Ovary (tissue), 7 donors: ENCODE measurements at regions not wholly inside any gene's neighbourhood (a gene's known extent, or its start where the extent isn't known, plus 50 kb on each side); places are given as distances from the start of the nearest gene placed in this dataset.

Experiments
- DNase-seq, 5 donors: peaks; one replicate each; pipeline ENCODE4 v3.0.0-alpha.2; 2019 to 2020
- H3K27ac ChIP-seq, 2 donors: fragments of 200-600 bp; one replicate each; pipeline versions ENCODE4 v1.5.1 to v1.8.0; 2019 to 2022
- H3K27me3 ChIP-seq: fragments of 200-600 bp; one replicate; pipeline ENCODE4 v1.8.0; 2022
- H3K36me3 ChIP-seq: fragments of 200-600 bp; sonication (generic); one replicate; pipeline ENCODE4 v1.5.1; 2019
- H3K4me1 ChIP-seq: one replicate; pipeline ENCODE4 v1.8.1; 2013; ENCODE audit warnings: mild to moderate bottlenecking, moderate library complexity; ENCODE audit not compliant: insufficient read depth
- H3K4me3 ChIP-seq: fragments of 200-600 bp; sonication (generic); one replicate; pipeline ENCODE4 v1.5.1; 2017
- H3K9me3 ChIP-seq, 2 donors: fragments of 200-600 bp in 1 of 2; sonication (generic) in 1 of 2; one replicate each; pipeline versions ENCODE4 v1.5.1 to v1.8.1; 2013 to 2019; ENCODE audit warnings: mild to moderate bottlenecking in 1 of 2, moderate library complexity in 1 of 2
- CTCF ChIP-seq, 3 donors: fragments of 450-650 bp in 2 of 3; fragments of 200-600 bp in 1 of 3; IDR thresholded peaks; one replicate each; pipeline versions ENCODE4 v1.5.1 to v1.8.0; 2016 to 2022; ENCODE audit warnings: antibody characterized with exemption in 3 of 3, mild to moderate bottlenecking in 1 of 3
- EP300 ChIP-seq: sonication (generic); formaldehyde crosslinking; IDR thresholded peaks from one replicate; pipeline ENCODE4 v1.6.1; 2017; ENCODE audit warnings: antibody characterized with exemption
- POLR2A ChIP-seq: fragments of 450-650 bp; IDR thresholded peaks from one replicate; pipeline ENCODE4 v1.6.1; 2017; ENCODE audit warnings: antibody characterized with exemption, mild to moderate bottlenecking, moderate library complexity
- WGBS, 3 donors: extraction: QIAGEN DNeasy Blood & Tissue Kit in 1 of 3; methylation state at CpG; one replicate each; pipeline versions ENCODE4 v1.1.5 to v1.1.7; 2013 to 2017; 5-methylcytosine and 5-hydroxymethylcytosine counted together
- intact Hi-C, 4 donors: fragments of 100-400 bp; cut with DNase I; formaldehyde crosslinking; loops; one replicate each; pipeline versions ENCODE4 v1.11.0 to v1.15.1; 2022 to 2023
- donor health status: DM: no; HTN: no; CAD: no; lungs with moderate emphysema.
- donor health status: DM: no; HTN: no; CAD: no.
- donor health status: Bipolar disorder and iron deficiency.
- donor health status: DM: no; HTN: no; CAD: no.
- donor health status: DM: yes; HTN: yes; CAD: no.

GRCh38 chr10:62681211-62681940, 123.1 kb upstream of the ADO start:
- H3K27me3 ChIP-seq = no peaks in the 10 kb centered on the region
- no peak overlapping the region for H3K27ac ChIP-seq
- no peaks in the 10 kb centered on the region for H3K9me3 ChIP-seq
- H3K4me3 ChIP-seq = no peak overlapping the region
- intact Hi-C loops = no loop called here
- no peak for DNase-seq
- TF ChIP-seq CTCF (IDR thresholded peaks at IDR 0.05) (no peak), POLR2A (no peak), EP300 (no peak)
- no peaks in the 10 kb centered on the region for H3K4me1 ChIP-seq
- H3K36me3 ChIP-seq = no peaks in the 10 kb centered on the region
- WGBS, 3 donors = 73 to 80% (median 79%) methylated on average over 8 of the region's 8 CpGs

GRCh38 chr10:62684911-62685310, 119.6 kb upstream of the ADO start:
- H3K4me3 ChIP-seq = no peak overlapping the region
- H3K4me1 ChIP-seq = no peaks in the 10 kb centered on the region
- WGBS, 3 donors = 42 to 54% (median 47%) methylated on average over 5 of the region's 5 CpGs
- TF ChIP-seq EP300 (no peak), POLR2A (no peak), CTCF (IDR thresholded peaks at IDR 0.05) (no peak)
- intact Hi-C loops = no loop called here
- DNase-seq = no peak
- H3K27ac ChIP-seq = no peak overlapping the region
- no peaks in the 10 kb centered on the region for H3K9me3 ChIP-seq
- no peaks in the 10 kb centered on the region for H3K27me3 ChIP-seq
- H3K36me3 ChIP-seq = no peaks in the 10 kb centered on the region

GRCh38 chr10:62687230-62687748, 117.2 kb upstream of the ADO start:
- no peak for DNase-seq
- no peak for TF ChIP-seq EP300
- no peak for TF ChIP-seq POLR2A
- no peak for TF ChIP-seq CTCF (IDR thresholded peaks at IDR 0.05)
- Histone ChIP-seq H3K9me3 (no peaks in the 10 kb centered on the region), H3K27me3 (no peaks in the 10 kb centered on the region), H3K4me3 (no peak overlapping the region), H3K27ac (no peak overlapping the region), H3K36me3 (no peaks in the 10 kb centered on the region), H3K4me1 (peaks cover 5% of the 10 kb centered on the region)
- intact Hi-C loops = no loop called here

- H3K27ac ChIP-seq = no peak overlapping the region
Measured at GRCh38 chr10:62688971-62689700, 115.4 kb upstream of the ADO start.

More at GRCh38 chr10:62688971-62689700, 115.4 kb upstream of the ADO start:
- Histone ChIP-seq H3K36me3 (no peaks in the 10 kb centered on the region), H3K27me3 (no peaks in the 10 kb centered on the region), H3K4me1 (peaks cover 5% of the 10 kb centered on the region), H3K4me3 (no peak overlapping the region), H3K9me3 (no peaks in the 10 kb centered on the region)
- DNase-seq = no peak
- intact Hi-C loops = no loop called here
- TF ChIP-seq POLR2A = no peak
- no peak for TF ChIP-seq CTCF (IDR thresholded peaks at IDR 0.05)
- TF ChIP-seq EP300 = no peak
- 89 to 96% (median 93%) methylated on average over 2 of the region's 2 CpGs for WGBS, 3 donors
